ENCODE measurements at regions not wholly inside any gene's neighbourhood (a gene's known extent, or its start where the extent isn't known, plus 50 kb on each side); places are given as distances from the start of the nearest gene placed in this dataset.
A peak's percentile ranks its signal among the peaks of the same experiment; 100 is the strongest.

DNA sequence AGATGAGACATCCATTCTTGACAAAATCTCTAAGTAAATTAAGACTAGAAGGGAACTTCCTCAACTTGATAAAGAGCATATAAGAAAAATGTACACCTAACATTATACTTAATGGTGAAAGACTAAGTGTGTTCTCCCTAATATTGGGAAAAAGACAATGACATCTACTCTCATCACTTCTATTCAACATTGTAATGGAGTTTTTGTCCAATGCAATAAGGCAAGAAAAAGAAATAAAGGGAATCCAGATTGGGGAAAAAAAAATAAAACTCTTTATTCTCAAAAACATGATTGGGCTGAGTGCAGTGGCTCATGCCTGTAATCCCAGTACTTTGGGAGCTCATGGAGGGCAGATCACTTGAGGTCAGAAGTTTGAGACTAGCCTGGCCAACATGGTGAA is 131.1 kb upstream of the JUN start:
- no peak for DNase-seq

GRCh38 chr1:58917436-58917835 is 133.6 kb upstream of the JUN start:
- DNase-seq = no peak

DNA sequence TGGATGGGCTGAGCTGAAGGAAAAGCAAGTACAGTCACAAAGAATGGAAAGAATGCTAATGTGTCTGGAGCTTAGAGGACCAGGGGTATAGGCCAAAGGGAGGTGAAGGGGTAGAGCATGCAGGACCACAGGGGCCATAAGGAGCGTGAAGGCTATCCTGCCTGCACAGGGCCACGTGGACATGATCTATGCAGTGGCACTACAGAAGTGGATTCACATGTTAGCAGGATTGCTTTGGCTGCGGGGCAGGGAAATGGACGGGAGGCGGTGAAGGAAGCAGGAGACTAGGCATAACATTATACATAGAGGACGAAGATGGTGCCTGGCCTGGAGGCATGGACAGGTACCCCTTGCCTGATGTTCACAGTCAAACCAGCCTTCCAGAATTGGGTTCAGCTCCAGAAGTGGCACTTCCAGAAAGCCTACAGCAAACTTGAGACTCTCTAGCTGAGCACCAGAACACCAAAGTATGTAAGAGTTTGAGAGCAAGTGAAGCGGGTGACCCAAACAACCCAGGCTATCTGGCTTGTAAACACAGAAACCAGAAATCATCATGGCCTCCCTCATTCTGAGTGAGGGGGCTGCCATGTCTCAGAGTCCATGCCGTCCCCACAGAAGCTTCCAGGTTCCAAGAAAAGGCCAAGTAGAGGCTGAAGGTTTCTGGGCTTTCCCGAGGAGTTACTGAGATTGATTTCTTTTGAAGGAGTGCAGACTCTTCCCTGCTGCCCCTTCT is 135.5 kb upstream of the JUN start:
- no peak for DNase-seq

- no peak for DNase-seq
Measured at GRCh38 chr1:58919959-58920321, 136.1 kb upstream of the JUN start.

DNA sequence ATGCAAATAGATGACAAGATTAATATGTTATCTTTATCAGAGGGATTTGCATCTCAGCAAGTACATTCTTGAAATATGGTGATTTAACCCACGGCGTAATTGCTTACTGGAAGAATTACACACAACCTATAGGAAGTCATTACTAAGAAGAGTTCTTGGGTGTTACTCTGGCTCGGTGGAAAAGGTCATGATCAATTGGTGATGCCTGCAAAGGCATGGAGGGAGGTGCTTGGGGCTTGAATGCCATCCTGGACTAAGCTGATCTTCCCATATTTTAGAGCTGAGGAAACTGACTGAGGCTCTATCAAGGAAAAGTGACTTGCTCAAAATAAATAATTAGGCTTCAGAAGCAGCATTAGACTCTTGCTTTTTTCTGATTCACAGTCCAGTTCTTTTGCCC is 137.5 kb upstream of the JUN start:
- DNase-seq = no peak

- DNase-seq = no peak
Measured at GRCh38 chr1:58921751-58922150, 137.9 kb upstream of the JUN start.

DNA sequence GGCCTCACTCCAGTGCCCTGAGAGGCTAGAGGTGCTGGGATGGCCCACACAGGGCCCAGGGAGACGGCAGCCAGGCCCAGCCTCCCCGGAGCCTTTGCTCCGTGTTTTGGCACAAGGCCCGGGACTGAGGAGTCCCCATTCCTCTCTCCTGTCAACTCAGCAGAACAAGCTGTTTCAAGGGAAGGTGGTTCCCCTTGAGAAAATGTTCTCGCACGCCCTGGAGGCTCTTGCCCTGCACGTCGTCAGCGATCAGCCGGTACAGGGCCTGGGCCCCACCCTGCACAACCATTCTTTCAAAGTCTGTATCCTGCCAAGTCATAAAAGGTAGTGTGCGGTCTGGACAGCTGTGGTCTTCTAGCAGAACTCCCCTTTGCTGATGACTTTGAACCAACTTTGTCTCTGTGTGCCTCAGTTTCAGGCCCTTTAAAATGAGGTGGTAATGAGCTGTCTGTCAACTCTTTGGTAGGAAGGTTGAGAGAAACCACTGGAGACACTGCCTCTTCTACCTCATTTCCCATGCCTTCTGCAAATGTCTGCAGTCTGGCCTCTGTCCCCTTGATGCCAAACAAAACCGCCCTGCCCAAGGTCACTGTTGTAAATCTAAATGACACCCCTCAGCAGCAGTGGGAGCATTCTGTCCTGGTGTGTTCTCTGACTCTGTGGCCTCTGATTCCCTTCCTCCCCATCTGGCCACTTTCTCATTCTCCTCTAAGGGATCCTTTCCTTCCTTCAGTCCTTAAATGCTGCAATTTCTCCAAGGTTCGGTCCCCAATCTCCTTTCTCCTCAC is 138.6 kb upstream of the JUN start:
- no peak for DNase-seq

DNA sequence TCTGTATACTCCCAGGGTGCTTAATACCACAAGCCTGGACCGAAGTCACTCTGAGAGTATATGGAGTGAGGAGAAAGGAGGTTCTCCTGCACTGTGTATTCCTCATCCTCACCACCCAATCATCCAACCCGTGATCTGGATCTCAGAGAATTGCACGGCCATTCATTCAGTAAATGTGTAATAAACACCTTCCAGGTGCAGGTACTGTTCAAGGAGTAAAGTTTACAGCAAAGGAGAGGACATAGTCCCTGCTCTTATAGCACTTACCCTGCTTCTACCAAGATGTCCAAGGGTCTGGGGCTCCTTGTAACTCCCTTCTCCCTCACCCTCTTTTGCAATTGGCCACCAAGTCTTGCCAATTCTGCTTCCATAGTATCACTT is 139.2 kb upstream of the JUN start:
- no peak for DNase-seq

DNA sequence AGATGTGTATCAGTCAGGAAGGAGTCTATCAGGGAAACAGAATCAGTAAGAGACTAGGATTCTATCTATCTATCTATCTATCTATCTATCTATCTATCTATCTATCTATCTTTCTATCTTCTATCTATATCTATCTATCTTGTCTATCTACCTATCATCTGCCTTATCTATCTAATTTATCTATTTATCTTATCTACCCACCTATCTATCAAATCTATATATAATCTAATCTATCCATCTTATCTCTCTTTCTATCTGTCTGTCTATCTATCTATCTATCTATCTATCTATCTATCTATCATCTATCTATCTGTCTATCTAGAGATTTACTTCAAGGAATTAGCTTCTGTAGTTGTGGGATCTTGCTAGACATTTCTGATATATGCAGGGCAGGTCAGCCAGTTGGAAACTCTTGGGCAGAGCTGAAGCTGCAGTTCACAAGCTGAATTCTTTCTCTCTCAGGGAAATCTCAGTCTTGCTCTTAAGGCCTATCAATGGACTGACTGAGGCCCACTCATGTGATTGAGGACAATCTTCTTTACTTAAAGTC is 140.2 kb upstream of the JUN start:
- no peak for DNase-seq

DNA sequence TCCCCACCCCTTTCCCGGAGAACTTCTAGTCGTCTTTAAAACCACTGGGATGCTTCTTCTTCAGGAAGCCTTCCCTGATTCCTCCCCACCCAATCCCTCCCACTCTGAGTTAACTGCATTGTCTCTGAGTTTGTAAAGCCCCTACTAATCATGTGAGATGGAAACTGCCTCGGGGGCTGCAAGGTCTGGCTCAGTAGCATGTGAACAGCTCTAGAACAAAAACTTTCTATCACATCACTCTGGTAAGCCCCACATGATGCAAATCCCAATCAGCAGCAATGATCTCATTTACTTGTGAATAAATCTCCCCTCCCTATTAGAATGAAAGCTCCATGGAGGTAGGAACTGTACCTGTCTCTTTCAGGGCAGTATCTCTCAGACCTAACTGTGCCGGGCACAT is 141.0 kb upstream of the JUN start:
- no peak for DNase-seq

DNA sequence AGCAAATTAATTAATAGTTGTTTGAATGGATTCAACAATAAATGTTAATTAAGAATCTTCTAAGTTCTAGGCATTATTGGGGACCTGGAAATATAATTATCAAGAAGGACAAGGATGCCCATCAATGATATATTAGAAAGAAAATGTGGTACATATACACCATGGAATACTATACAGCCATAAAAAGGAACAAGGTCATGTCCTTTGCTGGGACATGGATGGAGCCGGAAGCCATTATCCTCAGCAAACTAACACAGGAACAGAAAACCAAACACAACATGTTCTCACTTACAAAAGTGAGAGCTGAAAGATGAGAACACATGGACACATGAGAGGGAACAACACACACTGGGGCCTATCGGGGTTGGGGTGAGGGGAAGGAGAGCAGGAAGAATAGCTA is 141.4 kb upstream of the JUN start:
- no peak for DNase-seq

- DNase-seq = no peak
Measured at GRCh38 chr1:58926152-58926551, 142.3 kb upstream of the JUN start.

DNA sequence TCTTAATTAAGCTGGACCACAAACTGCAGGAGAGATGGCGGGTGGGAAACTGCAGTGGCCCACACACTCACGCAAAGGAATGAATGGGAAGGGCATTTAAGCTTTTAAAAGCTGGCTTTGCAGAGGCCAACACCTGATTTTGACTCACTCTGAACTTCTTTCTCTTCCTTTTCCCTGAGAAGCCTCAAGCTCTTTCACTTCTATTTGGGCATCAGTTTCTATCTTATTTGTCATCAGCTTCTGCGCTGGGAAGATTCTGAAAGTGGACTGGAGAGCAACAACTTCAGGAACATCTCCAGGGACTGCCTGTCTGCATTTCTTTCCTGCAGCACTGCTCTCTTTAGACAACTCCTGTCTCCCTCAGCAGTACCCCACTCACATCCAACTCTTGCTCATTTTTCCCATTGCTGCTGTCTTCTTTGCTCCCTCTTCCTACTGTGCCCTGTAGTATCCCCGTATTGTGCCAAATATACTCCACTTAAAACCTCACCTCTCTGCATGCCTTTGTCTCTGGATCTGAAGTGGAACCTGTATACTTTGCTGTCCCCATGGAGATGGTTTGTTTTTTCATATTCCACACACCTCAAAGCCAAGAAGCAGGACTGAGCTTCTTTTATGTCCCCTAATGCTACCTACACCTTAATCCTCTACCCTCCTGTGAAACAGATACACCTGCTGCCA is 143.3 kb upstream of the JUN start:
- no peak for DNase-seq

- DNase-seq = no peak
Measured at GRCh38 chr1:58927722-58928085, 143.9 kb upstream of the JUN start.

- no peak for DNase-seq
Measured at GRCh38 chr1:58928514-58928913, 144.7 kb upstream of the JUN start.

GRCh38 chr1:58929671-58930325 is 146.0 kb upstream of the JUN start:
- DNase-seq = no peak

GRCh38 chr1:58931024-58931423 is 147.2 kb upstream of the JUN start:
- no peak for DNase-seq

- no peak for DNase-seq
Measured at GRCh38 chr1:58931756-58932155, 147.9 kb upstream of the JUN start.

GRCh38 chr1:58932859-58933598 is 149.2 kb upstream of the JUN start:
- peak; percentile 94 for DNase-seq

GRCh38 chr1:58933599-58933926 is 149.7 kb upstream of the JUN start:
- DNase-seq = peak; percentile 36

- no peak for DNase-seq
Measured at GRCh38 chr1:58934706-58935105, 150.9 kb upstream of the JUN start.

GRCh38 chr1:58936973-58937372 is 153.1 kb upstream of the JUN start:
- DNase-seq = no peak

GRCh38 chr1:58939146-58939545 is 155.3 kb upstream of the JUN start:
- no peak for DNase-seq
